GM04503 (cell line): ENCODE measurements at regions not wholly inside any gene's neighbourhood (a gene's known extent, or its start where the extent isn't known, plus 50 kb on each side); places are given as distances from the start of the nearest gene placed in this dataset.
"Not testable (repeated sequence)": the region's sequence is repeated elsewhere in the genome, so short reads cannot be mapped to it uniquely, and the experiment has no call there.

Experiments used
- DNase-seq: peaks from one replicate; pipeline ENCODE4 v3.0.0-alpha.2; 2012; ENCODE audit warnings: low read depth

DNA sequence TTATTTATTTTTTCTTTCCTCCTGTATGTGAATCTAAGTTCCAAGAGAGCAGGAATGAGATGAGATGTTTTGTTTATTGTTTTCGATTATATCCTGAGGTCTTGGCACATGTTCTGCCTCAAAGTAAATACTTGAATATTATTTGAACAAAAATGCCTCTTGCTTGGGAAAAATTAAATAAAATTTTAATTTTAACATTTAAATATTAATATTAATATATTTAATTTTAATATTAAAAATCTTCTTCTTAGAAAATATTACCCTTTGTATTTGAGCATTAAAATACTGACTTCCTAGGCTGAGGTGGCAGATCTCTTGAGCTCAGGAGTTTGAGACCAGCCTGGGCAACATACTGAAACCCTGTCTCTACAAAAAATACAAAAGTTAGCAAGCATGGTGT lies 123.4 kb upstream of the SEMA3D start:
- DNase-seq = no peak

- no peak for DNase-seq
These were observed 119.3 kb upstream of the SEMA3D start for GRCh38 chr7:85306115-85306514.

- DNase-seq = no peak
These were observed 107.3 kb upstream of the SEMA3D start for GRCh38 chr7:85294176-85294575.

- DNase-seq = no peak
These were observed 106.2 kb upstream of the SEMA3D start for GRCh38 chr7:85292908-85293576.

- DNase-seq = no peak
These were observed 103.4 kb upstream of the SEMA3D start for GRCh38 chr7:85290269-85290668.

DNA sequence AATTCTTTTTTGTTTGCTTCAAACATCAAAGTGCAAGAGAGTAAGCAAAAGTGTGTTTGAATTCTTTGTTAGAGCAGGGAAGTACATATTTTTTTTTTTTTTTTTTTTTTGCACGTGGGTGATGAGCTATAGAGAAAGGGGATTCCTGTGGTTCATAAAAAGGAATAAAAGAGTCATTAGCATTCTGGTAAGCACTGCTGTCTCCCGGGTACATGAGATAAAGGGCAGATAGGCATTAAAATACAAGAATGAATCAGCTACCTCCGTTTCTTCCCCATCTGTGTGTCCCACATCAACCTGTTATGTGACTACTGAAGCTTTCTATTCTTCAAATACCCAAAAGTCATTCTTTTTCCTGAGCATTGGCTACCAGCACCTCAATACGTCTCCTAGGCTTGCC lies 102.4 kb upstream of the SEMA3D start:
- no peak for DNase-seq

DNA sequence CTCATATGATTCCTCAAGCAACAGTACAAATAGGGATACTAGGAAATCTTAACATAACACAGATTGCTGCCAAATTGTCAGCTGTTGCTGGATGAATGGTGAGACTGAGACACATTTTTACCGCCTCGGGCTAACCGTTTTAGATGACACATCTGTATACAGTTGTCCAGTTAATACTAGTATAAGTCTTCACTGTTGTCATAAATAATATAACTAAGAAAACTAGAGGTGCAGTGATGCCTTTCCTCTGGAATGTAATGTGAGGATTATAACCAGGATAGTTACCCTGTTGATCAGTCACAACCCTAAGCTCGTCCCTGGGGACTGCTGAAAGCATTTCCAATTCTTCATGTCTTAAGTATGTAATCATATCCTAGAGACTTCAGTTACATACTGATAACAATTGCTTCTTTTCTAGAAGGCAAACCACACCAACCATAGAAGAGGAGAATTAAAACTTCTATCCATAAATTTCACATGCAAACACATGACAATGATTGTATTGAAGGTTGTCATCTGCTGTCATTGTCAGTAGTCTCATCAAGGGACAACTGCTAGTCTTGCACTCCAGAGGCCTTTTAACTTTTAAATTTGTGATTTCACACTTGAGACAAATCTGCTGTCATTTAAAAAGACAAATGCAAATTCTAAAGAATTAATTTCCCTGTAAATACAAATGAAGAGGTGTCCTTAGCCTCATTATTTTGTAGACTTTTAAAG lies 100.4 kb upstream of the SEMA3D start:
- DNase-seq = peak; percentile 48

GRCh38 chr7:85286446-85286845 lies 99.6 kb upstream of the SEMA3D start:
- no peak for DNase-seq

GRCh38 chr7:85285527-85285926 lies 98.7 kb upstream of the SEMA3D start:
- DNase-seq = no peak

DNA sequence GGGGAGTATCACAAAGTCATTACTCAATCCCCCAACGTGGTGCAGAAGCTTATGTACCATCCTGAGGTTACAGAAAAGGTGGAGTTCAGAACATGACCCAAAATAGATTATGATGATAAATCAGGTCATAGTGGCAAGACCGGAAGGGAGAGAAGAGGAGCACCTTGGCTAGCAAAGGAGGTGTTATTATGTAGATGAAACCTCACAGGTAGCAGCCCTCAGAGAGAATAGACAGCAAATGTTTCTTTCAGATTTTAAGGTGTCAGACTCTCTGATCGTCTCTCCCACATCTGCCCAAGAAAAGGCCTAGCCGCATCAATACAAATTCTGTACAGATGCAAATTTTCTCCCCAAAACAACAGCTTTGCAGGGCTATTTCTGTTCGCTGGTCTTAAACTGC lies 88.3 kb upstream of the SEMA3D start:
- DNase-seq = no peak

GRCh38 chr7:85274454-85274853 lies 87.6 kb upstream of the SEMA3D start:
- no peak for DNase-seq

DNA sequence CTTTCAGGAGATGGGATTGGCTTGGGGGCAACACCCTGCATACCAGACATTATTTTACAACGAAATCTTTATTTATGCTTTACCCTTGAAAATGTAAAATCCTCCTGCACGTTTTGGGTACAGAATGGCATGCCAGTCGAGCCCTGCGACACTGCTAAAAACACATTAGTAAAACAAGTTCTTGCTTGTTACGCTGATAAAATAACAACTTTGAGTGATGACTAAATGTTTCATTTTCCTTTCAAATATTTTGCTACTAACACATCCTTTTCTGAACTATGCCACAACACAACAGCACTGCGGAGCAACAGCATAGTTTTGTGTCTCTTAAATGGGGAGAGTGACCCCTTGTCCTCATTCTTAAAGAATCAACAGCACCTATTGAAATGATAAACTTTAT lies 76.0 kb upstream of the SEMA3D start:
- DNase-seq = no peak

- DNase-seq = no peak
These were observed 74.5 kb upstream of the SEMA3D start for GRCh38 chr7:85261336-85261735.

GRCh38 chr7:85249787-85250186 lies 62.9 kb upstream of the SEMA3D start:
- DNase-seq = not testable (repeated sequence)

DNA sequence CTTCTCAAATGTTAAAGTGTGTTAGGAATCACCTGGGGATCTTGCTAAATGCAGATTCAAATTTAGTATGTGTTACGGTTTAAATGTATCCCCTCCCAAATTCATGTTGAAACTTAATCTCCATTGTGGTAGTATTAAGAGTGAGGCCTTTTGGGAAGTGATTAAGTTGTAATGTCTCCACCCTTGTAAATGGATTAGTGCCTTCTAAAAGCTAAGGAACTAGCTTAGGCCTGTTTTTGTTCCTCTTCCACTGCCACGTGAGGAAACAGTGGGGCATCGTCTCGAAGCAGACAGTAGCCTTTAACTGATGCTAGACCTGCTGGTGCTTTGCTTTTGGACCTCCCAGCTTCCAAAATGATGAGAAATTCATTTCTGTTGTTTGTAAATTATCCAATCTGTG lies 52.3 kb upstream of the SEMA3D start:
- DNase-seq = no peak

- no peak for DNase-seq
These were observed 50.9 kb upstream of the SEMA3D start for GRCh38 chr7:85237721-85238120.
